ENCODE measurements at regions not wholly inside any gene's neighbourhood (a gene's known extent, or its start where the extent isn't known, plus 50 kb on each side); places are given as distances from the start of the nearest gene placed in this dataset.

GRCh38 chr2:12102679-12103078, 356.2 kb downstream of the LPIN1 start:
- TF ChIP-seq CTCF (conservative IDR thresholded peaks at IDR 0.05) (no peak), EZH2 (IDR thresholded peaks at IDR 0.05; ENCODE audit: low read depth) (no peak)
